CD4-positive, alpha-beta T cell (primary cell): ENCODE measurements at regions not wholly inside any gene's neighbourhood (a gene's known extent, or its start where the extent isn't known, plus 50 kb on each side); places are given as distances from the start of the nearest gene placed in this dataset.

ENCODE experiments used
- ATAC-seq: fragments of 200-7000 bp; cut with Tn5 transposase; one replicate; pipeline ENCODE4 v1.10.0; 2022; ENCODE audit warnings: mild to moderate bottlenecking; ENCODE audit not compliant: poor library complexity
- CTCF ChIA-PET: fragments of 350-600 bp; sonication (Branson Sonifier 250); formaldehyde crosslinking; loops from one replicate; lab custom pipeline; 2021; ENCODE audit warnings: antibody characterized with exemption, inconsistent platforms; lab: Charles Lee
- POLR2A ChIA-PET: fragments of 350-600 bp; sonication (Branson Sonifier 250); formaldehyde crosslinking; loops from one replicate; lab custom pipeline; 2021; ENCODE audit warnings: antibody characterized with exemption, inconsistent platforms; lab: Charles Lee
- DNase-seq, 14 experiments: peaks; one replicate each; pipeline ENCODE4 v3.0.0-alpha.2; 2013 to 2020; ENCODE audit warnings: mixed read lengths in 2 of 14
- H3K27ac ChIP-seq, 2 donors: one replicate each; pipeline versions ENCODE4 v1.5.1 to v1.7.0; 2013; ENCODE audit warnings: low read length in 2 of 2, low read depth in 1 of 2, mild to moderate bottlenecking in 1 of 2
- H3K27me3 ChIP-seq, 2 experiments: 1 replicate in 1 of 2; 2 replicates in 1 of 2; pipeline versions ENCODE4 v1.6.1 to v1.7.0; 2013; ENCODE audit warnings: low read length in 2 of 2, control low read depth in 1 of 2, mild to moderate bottlenecking in 1 of 2, moderate library complexity in 1 of 2; ENCODE audit not compliant: insufficient read depth in 2 of 2, control insufficient read depth in 1 of 2
- H3K36me3 ChIP-seq: one replicate; pipeline ENCODE4 v1.6.1; 2013; ENCODE audit warnings: low read length, control low read depth; ENCODE audit not compliant: insufficient read depth
- H3K4me1 ChIP-seq: one replicate; pipeline ENCODE4 v1.6.1; 2013; ENCODE audit warnings: low read length, control low read depth; ENCODE audit not compliant: insufficient read depth
- H3K4me3 ChIP-seq: one replicate; pipeline ENCODE4 v1.5.1; 2013; ENCODE audit warnings: mild to moderate bottlenecking, low read length, moderate library complexity
- H3K9me3 ChIP-seq, 2 experiments: 1 replicate in 1 of 2; 2 replicates in 1 of 2; pipeline versions ENCODE4 v1.6.1 to v1.7.0; 2013; ENCODE audit warnings: low read length in 2 of 2, mild to moderate bottlenecking in 2 of 2, control low read depth in 1 of 2, moderate library complexity in 1 of 2; ENCODE audit not compliant: control insufficient read depth in 1 of 2, insufficient read depth in 1 of 2
- H3K27ac Mint-ChIP-seq: one replicate; pipeline ENCODE4 v1.8.0; 2020; ENCODE audit warnings: mixed read lengths
- H3K27me3 Mint-ChIP-seq: one replicate; pipeline ENCODE4 v1.8.0; 2021; ENCODE audit warnings: mixed read lengths
- H3K36me3 Mint-ChIP-seq: one replicate; pipeline ENCODE4 v1.8.0; 2021; ENCODE audit warnings: low read depth, mixed read lengths
- H3K4me1 Mint-ChIP-seq: one replicate; pipeline ENCODE4 v1.8.0; 2021; ENCODE audit warnings: low read depth, mixed read lengths
- H3K4me3 Mint-ChIP-seq: one replicate; pipeline ENCODE4 v1.8.0; 2020; ENCODE audit warnings: mild to moderate bottlenecking, mixed read lengths
- H3K9me3 Mint-ChIP-seq: one replicate; pipeline ENCODE4 v1.8.0; 2020; ENCODE audit warnings: mixed read lengths
- intact Hi-C, 2 experiments: fragments of 100-400 bp; cut with DNase I in 1 of 2; cut with micrococcal nuclease in 1 of 2; formaldehyde crosslinking; loops; one replicate each; pipeline versions ENCODE4 v1.15.1 to v1.9.0; 2023 to 2025; cut with DNase I, micrococcal nuclease
- TF ChIP-seq, protein P1 (sequence below): fragments of 200-600 bp; IDR thresholded peaks from one replicate; pipeline ENCODE4 v1.8.0; 2022; ENCODE audit warnings: antibody characterized with exemption, mild to moderate bottlenecking

DNA sequence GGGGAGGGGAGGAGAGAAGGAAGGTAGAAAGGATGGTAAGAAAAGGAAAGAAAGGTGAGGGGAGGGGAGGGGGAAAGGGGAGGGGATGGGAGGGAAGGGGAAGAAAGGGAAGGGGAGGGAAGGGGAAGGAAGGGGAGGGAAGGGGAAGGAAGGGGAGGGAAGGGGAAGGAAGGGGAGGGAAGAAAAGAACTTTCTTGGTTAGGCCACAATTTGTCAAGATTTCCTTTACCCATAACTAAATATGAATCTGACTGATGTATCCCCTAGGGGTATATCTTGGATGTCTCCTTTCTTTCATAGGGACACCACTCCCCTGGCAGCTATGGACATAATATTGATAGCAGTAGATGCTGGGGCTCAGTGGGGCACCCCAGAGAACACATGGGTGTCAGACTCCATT, 54.4 kb upstream of the PRELP start:
- ATAC-seq = no peak
- TF ChIP-seq, protein P1, sequence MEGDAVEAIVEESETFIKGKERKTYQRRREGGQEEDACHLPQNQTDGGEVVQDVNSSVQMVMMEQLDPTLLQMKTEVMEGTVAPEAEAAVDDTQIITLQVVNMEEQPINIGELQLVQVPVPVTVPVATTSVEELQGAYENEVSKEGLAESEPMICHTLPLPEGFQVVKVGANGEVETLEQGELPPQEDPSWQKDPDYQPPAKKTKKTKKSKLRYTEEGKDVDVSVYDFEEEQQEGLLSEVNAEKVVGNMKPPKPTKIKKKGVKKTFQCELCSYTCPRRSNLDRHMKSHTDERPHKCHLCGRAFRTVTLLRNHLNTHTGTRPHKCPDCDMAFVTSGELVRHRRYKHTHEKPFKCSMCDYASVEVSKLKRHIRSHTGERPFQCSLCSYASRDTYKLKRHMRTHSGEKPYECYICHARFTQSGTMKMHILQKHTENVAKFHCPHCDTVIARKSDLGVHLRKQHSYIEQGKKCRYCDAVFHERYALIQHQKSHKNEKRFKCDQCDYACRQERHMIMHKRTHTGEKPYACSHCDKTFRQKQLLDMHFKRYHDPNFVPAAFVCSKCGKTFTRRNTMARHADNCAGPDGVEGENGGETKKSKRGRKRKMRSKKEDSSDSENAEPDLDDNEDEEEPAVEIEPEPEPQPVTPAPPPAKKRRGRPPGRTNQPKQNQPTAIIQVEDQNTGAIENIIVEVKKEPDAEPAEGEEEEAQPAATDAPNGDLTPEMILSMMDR = no peak
- Histone ChIP-seq H3K4me3 (no peak overlapping the region), H3K27ac (no peak overlapping the region), H3K4me1 (no peaks in the 10 kb centered on the region), H3K27me3 (peaks cover 8 to 17% of the 10 kb centered on the region in 2 experiments), H3K36me3 (no peaks in the 10 kb centered on the region), H3K9me3 (no peaks in the 10 kb centered on the region)
- Mint-ChIP-seq H3K27ac (no peak overlapping the region), H3K36me3 (no peaks in the 10 kb centered on the region), H3K4me3 (no peak overlapping the region), H3K27me3 (peaks cover 11% of the 10 kb centered on the region), H3K9me3 (peaks cover 2% of the 10 kb centered on the region), H3K4me1 (no peaks in the 10 kb centered on the region)
- DNase-seq = no peak
- ChIA-PET POLR2A (no interaction called here), CTCF (no interaction called here)
- intact Hi-C loops = no loop called here

DNA sequence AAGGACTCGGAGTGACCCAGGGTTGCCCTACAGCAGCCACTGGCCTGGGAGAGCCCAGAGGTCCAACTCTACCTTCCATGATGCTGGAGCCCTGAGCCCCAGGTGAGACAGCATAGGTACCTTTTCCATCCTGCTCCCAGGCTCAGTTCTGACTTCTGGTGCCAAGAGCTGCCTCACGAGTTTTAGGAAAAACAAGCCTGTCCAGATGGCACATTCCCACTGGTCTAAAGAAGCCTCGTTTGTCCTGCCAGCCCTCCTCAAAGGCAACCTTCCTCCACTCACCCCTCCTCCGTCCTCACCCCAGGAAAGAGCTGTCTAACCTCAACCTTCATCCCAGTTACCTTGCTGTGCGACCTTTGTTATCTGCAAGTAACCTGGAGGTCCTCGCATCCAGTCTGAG, 53.5 kb upstream of the PRELP start:
- ChIA-PET CTCF (no interaction called here), POLR2A (no interaction called here)
- Histone ChIP-seq H3K4me1 (no peaks in the 10 kb centered on the region), H3K36me3 (no peaks in the 10 kb centered on the region), H3K4me3 (no peak overlapping the region), H3K27me3 (peaks cover 8 to 23% of the 10 kb centered on the region in 2 experiments), H3K27ac (no peak overlapping the region), H3K9me3 (no peaks in the 10 kb centered on the region)
- H3K36me3 Mint-ChIP-seq = no peaks in the 10 kb centered on the region
- intact Hi-C loops = no loop called here
- TF ChIP-seq, protein P1 = no peak
- no peaks in the 10 kb centered on the region for H3K4me1 Mint-ChIP-seq
- no peaks in the 10 kb centered on the region for H3K9me3 Mint-ChIP-seq
- DNase-seq (no peak), ATAC-seq (no peak)
- H3K4me3 Mint-ChIP-seq = no peak overlapping the region
- H3K27me3 Mint-ChIP-seq = peaks cover 20% of the 10 kb centered on the region
- no peak overlapping the region for H3K27ac Mint-ChIP-seq

DNA sequence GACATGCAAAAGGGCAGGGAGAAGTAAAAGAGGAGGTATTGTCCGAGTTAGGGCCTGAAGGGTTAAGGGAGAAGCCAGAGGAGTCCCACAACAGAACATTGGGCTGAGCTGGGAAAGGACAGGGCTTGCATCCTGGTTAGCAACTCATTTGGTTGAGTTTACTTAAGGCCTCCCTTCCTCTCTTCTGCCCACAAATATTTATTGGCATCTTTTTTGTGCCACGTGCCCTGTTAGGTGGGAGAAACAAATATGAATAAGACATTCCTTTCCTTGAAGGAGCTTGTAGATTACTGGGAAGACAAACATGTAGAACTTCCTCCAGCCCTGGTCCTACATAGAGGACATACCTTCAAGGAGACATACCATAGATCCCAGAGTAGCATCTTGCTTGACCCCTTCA, 53.0 kb upstream of the PRELP start:
- Mint-ChIP-seq H3K4me3 (no peak overlapping the region), H3K27ac (no peak overlapping the region), H3K4me1 (no peaks in the 10 kb centered on the region), H3K27me3 (peaks cover 25% of the 10 kb centered on the region), H3K9me3 (no peaks in the 10 kb centered on the region), H3K36me3 (no peaks in the 10 kb centered on the region)
- POLR2A ChIA-PET = no interaction called here
- no peak for ATAC-seq
- no peaks in the 10 kb centered on the region for H3K4me1 ChIP-seq
- no peaks in the 10 kb centered on the region for H3K36me3 ChIP-seq
- CTCF ChIA-PET = no interaction called here
- TF ChIP-seq, protein P1 = no peak
- H3K27me3 ChIP-seq = peaks cover 8 to 23% of the 10 kb centered on the region in 2 experiments
- no peak overlapping the region for H3K4me3 ChIP-seq
- intact Hi-C loops = no loop called here
- H3K9me3 ChIP-seq = no peaks in the 10 kb centered on the region
- DNase-seq = no peak
- H3K27ac ChIP-seq = no peak overlapping the region
